Effector memory CD4-positive, alpha-beta T cell (primary cell): ENCODE measurements at regions not wholly inside any gene's neighbourhood (a gene's known extent, or its start where the extent isn't known, plus 50 kb on each side); places are given as distances from the start of the nearest gene placed in this dataset.

Experiments
- DNase-seq, 3 donors: peaks; one replicate each; pipeline ENCODE4 v3.0.0-alpha.2; 2020
- H3K27ac ChIP-seq: 2 replicates; pipeline ENCODE4 v1.7.0; 2013; ENCODE audit warnings: mild to moderate bottlenecking, low read length, moderate library complexity; ENCODE audit not compliant: insufficient read depth, poor library complexity, severe bottlenecking
- H3K27me3 ChIP-seq: replicated peaks from 2 replicates; pipeline ENCODE4 v1.7.0; 2013; ENCODE audit warnings: mild to moderate bottlenecking, low read length; ENCODE audit not compliant: insufficient read depth, control insufficient read depth, poor library complexity, severe bottlenecking
- H3K36me3 ChIP-seq: 2 replicates; pipeline ENCODE4 v1.7.0; 2013; ENCODE audit warnings: mild to moderate bottlenecking, low read length, moderate library complexity; ENCODE audit not compliant: control insufficient read depth, insufficient read depth
- H3K4me1 ChIP-seq: 2 replicates; pipeline ENCODE4 v1.7.0; 2013; ENCODE audit warnings: low read length, mild to moderate bottlenecking; ENCODE audit not compliant: control insufficient read depth, insufficient read depth, poor library complexity, severe bottlenecking
- H3K4me3 ChIP-seq: 2 replicates; pipeline ENCODE4 v1.7.0; 2013; ENCODE audit warnings: low read length, low read depth, mild to moderate bottlenecking; ENCODE audit not compliant: insufficient read depth, poor library complexity, severe bottlenecking
- H3K9me3 ChIP-seq: 2 replicates; pipeline ENCODE4 v1.7.0; 2013; ENCODE audit warnings: mild to moderate bottlenecking, low read length, moderate library complexity; ENCODE audit not compliant: control insufficient read depth

- Histone ChIP-seq H3K4me3 (no peak overlapping the region), H3K36me3 (no peaks in the 10 kb centered on the region), H3K27me3 (no peaks in the 10 kb centered on the region), H3K9me3 (no peaks in the 10 kb centered on the region), H3K27ac (no peak overlapping the region), H3K4me1 (no peaks in the 10 kb centered on the region)
- DNase-seq: no peak
Observed at GRCh38 chr14:54047645-54048308, 91.2 kb upstream of the BMP4 start.

GRCh38 chr14:54048311-54048710 is 91.7 kb upstream of the BMP4 start:
- no peaks in the 10 kb centered on the region for H3K4me1 ChIP-seq
- H3K4me3 ChIP-seq: no peak overlapping the region
- H3K36me3 ChIP-seq: no peaks in the 10 kb centered on the region
- H3K9me3 ChIP-seq: no peaks in the 10 kb centered on the region
- DNase-seq: no peak
- no peaks in the 10 kb centered on the region for H3K27me3 ChIP-seq
- no peak overlapping the region for H3K27ac ChIP-seq

- Histone ChIP-seq H3K4me1 (no peaks in the 10 kb centered on the region), H3K36me3 (no peaks in the 10 kb centered on the region), H3K4me3 (no peak overlapping the region), H3K9me3 (no peaks in the 10 kb centered on the region), H3K27me3 (no peaks in the 10 kb centered on the region), H3K27ac (no peak overlapping the region)
- DNase-seq: no peak
Observed at GRCh38 chr14:54048736-54049135, 92.1 kb upstream of the BMP4 start.

- no peaks in the 10 kb centered on the region for H3K27me3 ChIP-seq
- H3K9me3 ChIP-seq: no peaks in the 10 kb centered on the region
- no peaks in the 10 kb centered on the region for H3K36me3 ChIP-seq
- no peak overlapping the region for H3K27ac ChIP-seq
- no peak overlapping the region for H3K4me3 ChIP-seq
- no peaks in the 10 kb centered on the region for H3K4me1 ChIP-seq
- no peak for DNase-seq
Observed at GRCh38 chr14:54050759-54051158, 94.1 kb upstream of the BMP4 start.

- no peaks in the 10 kb centered on the region for H3K4me1 ChIP-seq
- H3K36me3 ChIP-seq: no peaks in the 10 kb centered on the region
- no peak overlapping the region for H3K4me3 ChIP-seq
- H3K27ac ChIP-seq: no peak overlapping the region
- no peaks in the 10 kb centered on the region for H3K9me3 ChIP-seq
- no peak for DNase-seq
- no peaks in the 10 kb centered on the region for H3K27me3 ChIP-seq
Observed at GRCh38 chr14:54052696-54053385, 96.2 kb upstream of the BMP4 start.

- no peaks in the 10 kb centered on the region for H3K9me3 ChIP-seq
- no peaks in the 10 kb centered on the region for H3K36me3 ChIP-seq
- no peaks in the 10 kb centered on the region for H3K4me1 ChIP-seq
- no peak overlapping the region for H3K4me3 ChIP-seq
- H3K27me3 ChIP-seq: no peaks in the 10 kb centered on the region
- H3K27ac ChIP-seq: no peak overlapping the region
- DNase-seq: no peak
Observed at GRCh38 chr14:54053386-54053745, 96.7 kb upstream of the BMP4 start.

GRCh38 chr14:54058505-54058904 is 101.9 kb upstream of the BMP4 start:
- H3K27me3 ChIP-seq: no peaks in the 10 kb centered on the region
- no peaks in the 10 kb centered on the region for H3K9me3 ChIP-seq
- H3K4me3 ChIP-seq: no peak overlapping the region
- DNase-seq: no peak
- no peaks in the 10 kb centered on the region for H3K4me1 ChIP-seq
- no peaks in the 10 kb centered on the region for H3K36me3 ChIP-seq
- no peak overlapping the region for H3K27ac ChIP-seq

- Histone ChIP-seq H3K4me1 (no peaks in the 10 kb centered on the region), H3K27ac (no peak overlapping the region), H3K9me3 (no peaks in the 10 kb centered on the region), H3K4me3 (no peak overlapping the region), H3K36me3 (no peaks in the 10 kb centered on the region), H3K27me3 (no peaks in the 10 kb centered on the region)
- DNase-seq: no peak
Observed at GRCh38 chr14:54083549-54084239, 127.1 kb upstream of the BMP4 start.

- no peak overlapping the region for H3K27ac ChIP-seq
- H3K27me3 ChIP-seq: no peaks in the 10 kb centered on the region
- H3K36me3 ChIP-seq: no peaks in the 10 kb centered on the region
- DNase-seq: no peak
- H3K9me3 ChIP-seq: no peaks in the 10 kb centered on the region
- no peaks in the 10 kb centered on the region for H3K4me1 ChIP-seq
- H3K4me3 ChIP-seq: no peak overlapping the region
Observed at GRCh38 chr14:54085232-54085761, 128.7 kb upstream of the BMP4 start.

- Histone ChIP-seq H3K36me3 (no peaks in the 10 kb centered on the region), H3K4me1 (no peaks in the 10 kb centered on the region), H3K4me3 (no peak overlapping the region), H3K27me3 (no peaks in the 10 kb centered on the region), H3K9me3 (no peaks in the 10 kb centered on the region), H3K27ac (no peak overlapping the region)
- DNase-seq: no peak
Observed at GRCh38 chr14:54085841-54086240, 129.2 kb upstream of the BMP4 start.
